H9 (cell line): ENCODE measurements at regions not wholly inside any gene's neighbourhood (a gene's known extent, or its start where the extent isn't known, plus 50 kb on each side); places are given as distances from the start of the nearest gene placed in this dataset.

Source experiments
- DNase-seq: peaks from one replicate; pipeline ENCODE4 v3.0.0-alpha.2; 2017
- H2AFZ ChIP-seq: one replicate; pipeline ENCODE4 v1.6.1; 2013; ENCODE audit warnings: mild to moderate bottlenecking, low read length, control low read depth, moderate library complexity
- H2AK5ac ChIP-seq: 2 replicates; pipeline ENCODE4 v1.6.1; 2013; ENCODE audit warnings: low read length, control low read depth, mixed read lengths; ENCODE audit not compliant: insufficient read length
- H2BK120ac ChIP-seq: one replicate; pipeline ENCODE4 v1.6.1; 2013; ENCODE audit warnings: low read depth, mild to moderate bottlenecking, low read length, control low read depth, inconsistent platforms; ENCODE audit not compliant: poor library complexity, severe bottlenecking
- H2BK12ac ChIP-seq: 2 replicates; pipeline ENCODE4 v1.6.1; 2013; ENCODE audit warnings: low read length, control low read depth, mixed read lengths, low read depth; ENCODE audit not compliant: insufficient read length
- H2BK15ac ChIP-seq: 2 replicates; pipeline ENCODE4 v1.6.1; 2013; ENCODE audit warnings: low read depth, low read length, control low read depth
- H2BK20ac ChIP-seq: one replicate; pipeline ENCODE4 v1.6.1; 2013; ENCODE audit warnings: low read depth, mild to moderate bottlenecking, low read length, control low read depth, inconsistent platforms; ENCODE audit not compliant: poor library complexity, severe bottlenecking
- H2BK5ac ChIP-seq: 2 replicates; pipeline ENCODE4 v1.6.1; 2013; ENCODE audit warnings: low read length, control low read depth, mixed read lengths; ENCODE audit not compliant: insufficient read length
- H3K14ac ChIP-seq: 2 replicates; pipeline ENCODE4 v1.6.1; 2013; ENCODE audit warnings: low read length, control low read depth; ENCODE audit not compliant: insufficient read depth
- H3K18ac ChIP-seq: 2 replicates; pipeline ENCODE4 v1.6.1; 2013; ENCODE audit warnings: low read depth, mild to moderate bottlenecking, mixed read lengths, low read length, control low read depth; ENCODE audit not compliant: insufficient read length
- H3K23ac ChIP-seq: 2 replicates; pipeline ENCODE4 v1.6.1; 2013; ENCODE audit warnings: low read length, control low read depth, mixed read lengths, low read depth; ENCODE audit not compliant: insufficient read length
- H3K23me2 ChIP-seq: 2 replicates; pipeline ENCODE4 v1.6.1; 2013; ENCODE audit warnings: low read depth, mild to moderate bottlenecking, mixed read lengths, low read length, control low read depth; ENCODE audit not compliant: insufficient read length, poor library complexity, severe bottlenecking
- H3K27ac ChIP-seq: 2 replicates; pipeline ENCODE4 v1.5.1; 2013; ENCODE audit warnings: low read length, control low read depth, mixed read lengths, low read depth; ENCODE audit not compliant: insufficient read length
- H3K27me3 ChIP-seq: 2 replicates; pipeline ENCODE4 v1.6.1; 2013; ENCODE audit warnings: low read length, control low read depth, inconsistent platforms; ENCODE audit not compliant: insufficient read depth
- H3K4ac ChIP-seq: 2 replicates; pipeline ENCODE4 v1.6.1; 2013; ENCODE audit warnings: low read depth, mild to moderate bottlenecking, control low read depth, inconsistent platforms, low read length, moderate library complexity
- H3K4me1 ChIP-seq: 2 replicates; pipeline ENCODE4 v1.6.1; 2013; ENCODE audit warnings: low read length, control low read depth, inconsistent platforms; ENCODE audit not compliant: insufficient read depth
- H3K4me2 ChIP-seq: 2 replicates; pipeline ENCODE4 v1.6.1; 2013; ENCODE audit warnings: low read length, control low read depth, mixed read lengths; ENCODE audit not compliant: insufficient read length, insufficient read depth
- H3K56ac ChIP-seq: 2 replicates; pipeline ENCODE4 v1.6.1; 2013; ENCODE audit warnings: low read depth, mild to moderate bottlenecking, mixed read lengths, low read length, control low read depth; ENCODE audit not compliant: insufficient read length
- H3K79me1 ChIP-seq: 2 replicates; pipeline ENCODE4 v1.6.1; 2013; ENCODE audit warnings: low read depth, mild to moderate bottlenecking, moderate library complexity, low read length, control low read depth, inconsistent platforms; ENCODE audit not compliant: insufficient read depth, poor library complexity, severe bottlenecking
- H3K79me2 ChIP-seq: 2 replicates; pipeline ENCODE4 v1.6.1; 2013; ENCODE audit warnings: low read length, control low read depth, inconsistent platforms; ENCODE audit not compliant: insufficient read depth
- H3K9ac ChIP-seq: 2 replicates; pipeline ENCODE4 v1.6.1; 2013; ENCODE audit warnings: low read length, control low read depth, mixed read lengths; ENCODE audit not compliant: insufficient read length; ENCODE audit errors: extremely low read depth
- H3K9me3 ChIP-seq: one replicate; pipeline ENCODE4 v1.6.1; 2013; ENCODE audit warnings: low read depth, low read length, inconsistent platforms; ENCODE audit not compliant: control insufficient read depth
- H3T11ph ChIP-seq: one replicate; pipeline ENCODE4 v1.6.1; 2013; ENCODE audit warnings: mild to moderate bottlenecking, low read length, control low read depth, inconsistent platforms
- H4K20me1 ChIP-seq: one replicate; pipeline ENCODE4 v1.6.1; 2013; ENCODE audit not compliant: control insufficient read depth, insufficient read length, insufficient read depth
- H4K5ac ChIP-seq: 2 replicates; pipeline ENCODE4 v1.6.1; 2013; ENCODE audit warnings: low read depth, mild to moderate bottlenecking, mixed read lengths, low read length, control low read depth; ENCODE audit not compliant: insufficient read length
- H4K8ac ChIP-seq: replicated peaks from 2 replicates; pipeline ENCODE4 v1.6.1; 2013; ENCODE audit warnings: low read length, control low read depth, mixed read lengths, low read depth; ENCODE audit not compliant: insufficient read length
- H4K91ac ChIP-seq: 2 replicates; pipeline ENCODE4 v1.6.1; 2013; ENCODE audit warnings: low read depth, mild to moderate bottlenecking, moderate library complexity, mixed read lengths, low read length, control low read depth; ENCODE audit not compliant: insufficient read length
- H3K27ac Mint-ChIP-seq, 3 experiments: 2 replicates in 2 of 3; 3 replicates in 1 of 3; pipeline ENCODE4 v1.8.0; 2020 to 2021; ENCODE audit warnings: mixed read lengths in 3 of 3, mild to moderate bottlenecking in 1 of 3, moderate library complexity in 1 of 3
- H3K27me3 Mint-ChIP-seq: 2 replicates; pipeline ENCODE4 v1.8.0; 2021; ENCODE audit warnings: low read depth, mild to moderate bottlenecking, moderate library complexity, mixed read lengths
- H3K36me3 Mint-ChIP-seq, 3 experiments: 2 replicates in 2 of 3; 3 replicates in 1 of 3; pipeline ENCODE4 v1.8.0; 2020 to 2021; ENCODE audit warnings: low read depth in 3 of 3, mixed read lengths in 3 of 3; ENCODE audit not compliant: insufficient read depth in 1 of 3
- H3K4me1 Mint-ChIP-seq, 2 experiments: 2 replicates each; pipeline ENCODE4 v1.8.0; 2020; ENCODE audit warnings: mixed read lengths in 2 of 2
- H3K4me3 Mint-ChIP-seq, 2 experiments: 2 replicates in 1 of 2; 3 replicates in 1 of 2; pipeline ENCODE4 v1.8.0; 2020 to 2021; ENCODE audit warnings: mild to moderate bottlenecking in 2 of 2, mixed read lengths in 2 of 2, moderate library complexity in 1 of 2
- H3K9me3 Mint-ChIP-seq, 2 experiments: 2 replicates in 1 of 2; 3 replicates in 1 of 2; pipeline ENCODE4 v1.8.0; 2020; ENCODE audit warnings: mild to moderate bottlenecking in 2 of 2, mixed read lengths in 2 of 2, moderate library complexity in 1 of 2
- WGBS: extraction: QIAGEN DNeasy Blood & Tissue Kit; methylation state at CpG from one replicate; pipeline ENCODE4 v1.1.7; 2013; ENCODE audit warnings: missing lambda C conversion rate, low lambda C conversion rate, mixed read lengths; ENCODE audit not compliant: insufficient read length; ENCODE audit errors: extremely low coverage; 5-methylcytosine and 5-hydroxymethylcytosine counted together
- TF ChIP-seq, protein P1 (sequence below): fragments of 200-600 bp; sonication (generic); conservative IDR thresholded peaks from 3 replicates; pipeline ENCODE4 v1.8.0; 2021; ENCODE audit warnings: antibody characterized with exemption, mild to moderate bottlenecking

DNA sequence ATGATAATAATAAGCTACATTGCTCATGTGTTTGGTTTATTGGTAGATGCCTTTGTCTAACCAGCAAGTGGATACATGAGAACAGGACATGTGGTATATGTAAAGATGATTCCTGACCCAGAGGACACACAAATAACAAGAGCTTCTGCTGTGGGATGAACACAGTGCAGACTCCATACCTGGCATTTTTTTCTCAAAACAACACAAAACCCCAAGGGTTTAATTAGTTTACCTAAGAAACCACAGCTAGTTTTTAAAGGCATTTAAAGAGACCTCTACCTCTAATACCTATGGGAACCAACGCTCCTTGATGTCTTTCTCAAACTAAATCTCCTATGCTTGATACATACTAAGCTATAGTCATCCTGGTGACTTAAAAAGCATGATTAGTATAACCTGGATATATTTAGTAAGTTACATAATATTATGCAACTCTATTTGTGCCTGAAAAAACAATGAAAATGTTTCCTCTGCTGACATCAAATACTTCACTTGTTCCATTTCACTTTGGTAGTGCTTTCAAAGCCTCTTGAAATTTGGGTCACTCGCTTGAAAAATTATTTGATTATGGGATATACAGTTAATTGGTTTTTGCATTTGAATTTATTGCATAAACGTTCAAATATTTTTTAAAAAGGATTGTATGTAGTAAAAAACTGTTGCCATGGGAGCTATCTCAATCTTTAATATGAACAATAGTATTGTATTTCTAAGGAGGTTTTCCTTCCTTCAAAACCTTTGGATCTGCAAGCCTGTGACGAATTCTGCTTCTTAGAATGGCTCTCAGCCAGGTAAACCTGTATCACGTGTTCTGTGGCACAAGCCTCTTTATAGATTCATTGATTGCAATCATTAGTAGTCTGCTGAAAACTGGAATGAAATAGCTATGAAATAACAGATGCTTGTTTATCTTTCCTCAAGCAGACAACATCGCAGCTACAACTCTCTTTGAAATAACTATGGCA lies 233.0 kb upstream of the KCNMB2 start:
- H3K4me1 Mint-ChIP-seq: peaks cover 5% of the 10 kb centered on the region in 2 experiments
- no peak overlapping the region for H3K23ac ChIP-seq
- no peak overlapping the region for H4K8ac ChIP-seq
- TF ChIP-seq, protein P1, sequence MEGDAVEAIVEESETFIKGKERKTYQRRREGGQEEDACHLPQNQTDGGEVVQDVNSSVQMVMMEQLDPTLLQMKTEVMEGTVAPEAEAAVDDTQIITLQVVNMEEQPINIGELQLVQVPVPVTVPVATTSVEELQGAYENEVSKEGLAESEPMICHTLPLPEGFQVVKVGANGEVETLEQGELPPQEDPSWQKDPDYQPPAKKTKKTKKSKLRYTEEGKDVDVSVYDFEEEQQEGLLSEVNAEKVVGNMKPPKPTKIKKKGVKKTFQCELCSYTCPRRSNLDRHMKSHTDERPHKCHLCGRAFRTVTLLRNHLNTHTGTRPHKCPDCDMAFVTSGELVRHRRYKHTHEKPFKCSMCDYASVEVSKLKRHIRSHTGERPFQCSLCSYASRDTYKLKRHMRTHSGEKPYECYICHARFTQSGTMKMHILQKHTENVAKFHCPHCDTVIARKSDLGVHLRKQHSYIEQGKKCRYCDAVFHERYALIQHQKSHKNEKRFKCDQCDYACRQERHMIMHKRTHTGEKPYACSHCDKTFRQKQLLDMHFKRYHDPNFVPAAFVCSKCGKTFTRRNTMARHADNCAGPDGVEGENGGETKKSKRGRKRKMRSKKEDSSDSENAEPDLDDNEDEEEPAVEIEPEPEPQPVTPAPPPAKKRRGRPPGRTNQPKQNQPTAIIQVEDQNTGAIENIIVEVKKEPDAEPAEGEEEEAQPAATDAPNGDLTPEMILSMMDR: no peak
- H3K9ac ChIP-seq: no peak overlapping the region
- H3K27me3 ChIP-seq: no peaks in the 10 kb centered on the region
- H3K27me3 Mint-ChIP-seq: no peaks in the 10 kb centered on the region
- no peak overlapping the region for H3K56ac ChIP-seq
- H2AFZ ChIP-seq: no peak overlapping the region
- no peaks in the 10 kb centered on the region for H3K23me2 ChIP-seq
- H3K27ac ChIP-seq: no peak overlapping the region
- no peaks in the 10 kb centered on the region for H3K4me1 ChIP-seq
- no peaks in the 10 kb centered on the region for H3K79me1 ChIP-seq
- H3K4me2 ChIP-seq: no peak overlapping the region
- no peak overlapping the region for H2BK12ac ChIP-seq
- H2AK5ac ChIP-seq: no peak overlapping the region
- H3T11ph ChIP-seq: no peak overlapping the region
- no CpG with 5 or more reads among the region's 6 CpGs for WGBS
- no peak overlapping the region for H3K18ac ChIP-seq
- no peak overlapping the region for H2BK20ac ChIP-seq
- H3K4ac ChIP-seq: no peak overlapping the region
- H3K27ac Mint-ChIP-seq: no peak overlapping the region
- no peak overlapping the region for H4K5ac ChIP-seq
- no peak overlapping the region for H4K91ac ChIP-seq
- no peak overlapping the region for H2BK120ac ChIP-seq
- H3K79me2 ChIP-seq: no peaks in the 10 kb centered on the region
- no peaks in the 10 kb centered on the region for H3K36me3 Mint-ChIP-seq
- H3K4me3 Mint-ChIP-seq: no peak overlapping the region
- no peak overlapping the region for H3K14ac ChIP-seq
- H2BK5ac ChIP-seq: no peak overlapping the region
- no peaks in the 10 kb centered on the region for H3K9me3 ChIP-seq
- no peak for DNase-seq
- H4K20me1 ChIP-seq: no peaks in the 10 kb centered on the region
- H3K9me3 Mint-ChIP-seq: no peaks in the 10 kb centered on the region
- H2BK15ac ChIP-seq: no peak overlapping the region
